MM.1S (cell line): ENCODE measurements at regions not wholly inside any gene's neighbourhood (a gene's known extent, or its start where the extent isn't known, plus 50 kb on each side); places are given as distances from the start of the nearest gene placed in this dataset.
"Not testable (repeated sequence)": the region's sequence is repeated elsewhere in the genome, so short reads cannot be mapped to it uniquely, and the experiment has no call there.

ENCODE experiments used
- CTCF ChIP-seq: fragments of 300-600 bp; sonication (generic); IDR thresholded peaks from 2 replicates; pipeline ENCODE4 v1.5.1; 2016; ENCODE audit warnings: antibody characterized with exemption, low read length, mixed read lengths
- EZH2 ChIP-seq: fragments of 300-600 bp; sonication (generic); optimal IDR thresholded peaks from 2 replicates; pipeline ENCODE3; 2017; ENCODE audit warnings: low read depth, mild to moderate bottlenecking, antibody characterized with exemption, low read length, mixed read lengths
- EZH2phosphoT487 ChIP-seq: fragments of 300-600 bp; sonication (generic); IDR thresholded peaks from 2 replicates; pipeline ENCODE4 v1.6.1; 2018; ENCODE audit warnings: antibody characterized with exemption, low read length

DNA sequence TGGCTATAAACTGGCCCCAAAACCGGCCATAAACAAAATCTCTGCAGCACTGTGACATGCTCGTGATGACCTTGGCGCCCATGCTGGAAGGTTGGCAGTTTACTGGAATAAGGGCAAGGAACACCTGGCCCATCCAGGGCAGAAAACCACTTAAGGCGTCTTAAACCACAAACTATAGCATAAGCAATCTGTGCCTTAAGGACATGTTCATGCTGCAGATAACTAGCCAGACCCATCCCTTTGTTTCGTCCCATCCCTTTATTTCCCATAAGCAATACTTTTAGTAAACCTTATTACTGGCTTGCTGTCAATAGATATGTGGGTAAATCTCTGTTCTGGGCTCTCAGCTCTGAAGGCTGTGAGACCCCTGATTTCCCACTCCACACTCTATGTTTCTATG, 113.0 kb upstream of the PRR16 start:
- not testable (repeated sequence) for TF ChIP-seq CTCF, EZH2, EZH2phosphoT487
